SU-DHL-6 (cell line): ENCODE measurements at regions not wholly inside any gene's neighbourhood (a gene's known extent, or its start where the extent isn't known, plus 50 kb on each side); places are given as distances from the start of the nearest gene placed in this dataset.

ENCODE experiments used
- EZH2phosphoT487 ChIP-seq: fragments of 200-600 bp; sonication (generic), shearing (Covaris generic); conservative IDR thresholded peaks from 2 replicates; pipeline ENCODE4 v1.6.1; 2018; ENCODE audit warnings: mild to moderate bottlenecking, antibody characterized with exemption, low read length, moderate library complexity, mixed read lengths
- TF ChIP-seq, protein P1 (sequence below): fragments of 200-600 bp; sonication (generic); IDR thresholded peaks from one replicate; pipeline ENCODE4 v1.5.1; 2017; ENCODE audit warnings: antibody characterized with exemption, mild to moderate bottlenecking, low read length, moderate library complexity; ENCODE audit not compliant: insufficient read depth, poor library complexity, severe bottlenecking

DNA sequence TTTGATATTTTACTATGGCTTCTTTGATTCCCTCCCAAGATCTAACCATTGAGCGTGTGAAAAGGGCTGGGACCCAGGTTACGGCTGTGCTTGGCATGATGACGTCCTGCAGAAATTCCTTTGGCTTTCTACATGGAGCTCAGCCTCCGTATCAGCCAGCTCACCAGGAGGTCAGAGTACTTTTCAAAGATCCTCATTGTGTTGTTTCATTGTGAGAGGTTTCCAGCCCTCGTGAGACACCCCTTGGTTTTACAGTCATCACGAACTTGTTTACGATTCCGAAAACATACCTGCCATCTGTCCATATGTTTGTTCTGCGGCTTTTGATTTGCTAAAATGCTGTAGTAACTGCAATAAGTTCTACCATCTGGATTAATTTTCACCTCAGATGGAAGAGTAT, 453.1 kb downstream of the TMEM121 start:
- TF ChIP-seq, protein P1, sequence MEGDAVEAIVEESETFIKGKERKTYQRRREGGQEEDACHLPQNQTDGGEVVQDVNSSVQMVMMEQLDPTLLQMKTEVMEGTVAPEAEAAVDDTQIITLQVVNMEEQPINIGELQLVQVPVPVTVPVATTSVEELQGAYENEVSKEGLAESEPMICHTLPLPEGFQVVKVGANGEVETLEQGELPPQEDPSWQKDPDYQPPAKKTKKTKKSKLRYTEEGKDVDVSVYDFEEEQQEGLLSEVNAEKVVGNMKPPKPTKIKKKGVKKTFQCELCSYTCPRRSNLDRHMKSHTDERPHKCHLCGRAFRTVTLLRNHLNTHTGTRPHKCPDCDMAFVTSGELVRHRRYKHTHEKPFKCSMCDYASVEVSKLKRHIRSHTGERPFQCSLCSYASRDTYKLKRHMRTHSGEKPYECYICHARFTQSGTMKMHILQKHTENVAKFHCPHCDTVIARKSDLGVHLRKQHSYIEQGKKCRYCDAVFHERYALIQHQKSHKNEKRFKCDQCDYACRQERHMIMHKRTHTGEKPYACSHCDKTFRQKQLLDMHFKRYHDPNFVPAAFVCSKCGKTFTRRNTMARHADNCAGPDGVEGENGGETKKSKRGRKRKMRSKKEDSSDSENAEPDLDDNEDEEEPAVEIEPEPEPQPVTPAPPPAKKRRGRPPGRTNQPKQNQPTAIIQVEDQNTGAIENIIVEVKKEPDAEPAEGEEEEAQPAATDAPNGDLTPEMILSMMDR: no peak
- no peak for TF ChIP-seq EZH2phosphoT487
